GM13976 (cell line): ENCODE measurements at regions not wholly inside any gene's neighbourhood (a gene's known extent, or its start where the extent isn't known, plus 50 kb on each side); places are given as distances from the start of the nearest gene placed in this dataset.

Experiments used
- DNase-seq: peaks from one replicate; pipeline ENCODE4 v3.0.0; 2012; ENCODE audit warnings: low spot score
- in situ Hi-C: fragments of 300-500 bp; cut with MboI; formaldehyde crosslinking; loops from one replicate; pipeline ENCODE4 v1.12.0; 2022; ENCODE audit warnings: low sequenced_read_pairs, mixed read lengths, inconsistent platforms; ENCODE audit not compliant: unreplicated experiment
- TF ChIP-seq, protein P1 (sequence below): IDR thresholded peaks from 2 replicates; pipeline ENCODE4 v1.5.1; 2012; ENCODE audit warnings: borderline replicate concordance, mild to moderate bottlenecking; ENCODE audit not compliant: insufficient read depth; ENCODE audit errors: extremely low read depth, missing control alignments, control extremely low read depth

DNA sequence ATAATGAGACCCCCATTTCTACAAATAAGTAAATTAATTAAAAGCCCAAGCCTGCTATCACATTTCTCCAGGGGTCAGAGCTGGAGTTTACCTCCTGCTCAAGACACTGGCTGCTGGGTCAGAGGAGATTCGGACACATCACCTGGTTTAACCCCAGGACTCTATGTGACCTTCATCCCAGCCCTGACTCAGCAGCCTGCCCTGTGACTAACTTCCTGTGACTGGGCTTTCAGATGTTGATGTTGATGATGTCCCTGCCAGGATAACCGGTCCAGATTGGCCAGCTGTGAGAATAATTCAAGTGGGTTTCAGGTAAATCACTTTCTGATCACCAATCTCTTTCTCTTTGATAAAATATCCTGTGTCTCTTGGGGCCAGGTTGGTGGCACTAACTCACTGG lies 102.4 kb upstream of the MAML3 start:
- DNase-seq = no peak
- TF ChIP-seq, protein P1, sequence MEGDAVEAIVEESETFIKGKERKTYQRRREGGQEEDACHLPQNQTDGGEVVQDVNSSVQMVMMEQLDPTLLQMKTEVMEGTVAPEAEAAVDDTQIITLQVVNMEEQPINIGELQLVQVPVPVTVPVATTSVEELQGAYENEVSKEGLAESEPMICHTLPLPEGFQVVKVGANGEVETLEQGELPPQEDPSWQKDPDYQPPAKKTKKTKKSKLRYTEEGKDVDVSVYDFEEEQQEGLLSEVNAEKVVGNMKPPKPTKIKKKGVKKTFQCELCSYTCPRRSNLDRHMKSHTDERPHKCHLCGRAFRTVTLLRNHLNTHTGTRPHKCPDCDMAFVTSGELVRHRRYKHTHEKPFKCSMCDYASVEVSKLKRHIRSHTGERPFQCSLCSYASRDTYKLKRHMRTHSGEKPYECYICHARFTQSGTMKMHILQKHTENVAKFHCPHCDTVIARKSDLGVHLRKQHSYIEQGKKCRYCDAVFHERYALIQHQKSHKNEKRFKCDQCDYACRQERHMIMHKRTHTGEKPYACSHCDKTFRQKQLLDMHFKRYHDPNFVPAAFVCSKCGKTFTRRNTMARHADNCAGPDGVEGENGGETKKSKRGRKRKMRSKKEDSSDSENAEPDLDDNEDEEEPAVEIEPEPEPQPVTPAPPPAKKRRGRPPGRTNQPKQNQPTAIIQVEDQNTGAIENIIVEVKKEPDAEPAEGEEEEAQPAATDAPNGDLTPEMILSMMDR = no peak
- in situ Hi-C loops = loop anchor here (25.0 kb wide), 1 partner anchor 244 kb away; no protein-coding TSS in a partner anchor

DNA sequence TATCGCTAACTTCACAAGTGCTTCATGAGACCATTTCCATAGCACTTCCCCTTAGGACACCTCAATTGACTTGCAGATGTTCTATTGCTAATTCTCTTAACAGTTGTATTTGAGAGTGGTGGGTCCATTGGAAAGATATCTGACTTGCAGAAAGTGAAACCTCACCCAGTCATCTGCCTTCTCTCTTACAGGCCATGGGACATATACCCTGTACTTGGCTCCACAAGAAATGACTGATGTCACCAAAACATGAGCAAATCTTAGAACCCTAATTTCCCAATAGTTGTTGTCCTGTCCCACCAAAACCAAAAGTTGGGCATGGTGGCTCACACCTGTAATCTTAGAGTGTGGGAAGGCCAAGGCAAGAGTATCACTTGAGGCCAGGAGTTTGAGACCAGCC lies 101.9 kb upstream of the MAML3 start:
- in situ Hi-C loops = loop anchor here (25.0 kb wide), 1 partner anchor 244 kb away; no protein-coding TSS in a partner anchor

DNA sequence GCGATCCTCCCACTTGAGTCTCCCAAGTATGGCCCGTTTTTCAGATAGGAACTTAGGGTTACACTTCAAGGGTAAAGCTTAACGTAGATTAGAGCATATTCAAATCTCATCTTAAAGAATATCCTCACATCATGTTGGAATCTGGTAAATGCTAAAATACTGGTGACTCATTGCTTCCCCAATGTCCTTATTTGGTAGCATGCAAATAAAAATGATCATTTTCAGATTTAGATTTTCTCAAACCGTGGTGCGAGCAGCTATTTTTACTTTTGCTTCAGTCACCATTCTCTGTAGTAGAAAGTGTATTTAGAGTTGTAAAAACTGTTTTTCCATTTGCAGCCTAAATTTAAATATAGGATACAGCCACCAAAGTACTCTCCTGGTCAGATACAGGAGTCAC lies 101.5 kb upstream of the MAML3 start:
- DNase-seq = no peak

More for the DNA sequence above, 101.9 kb upstream of the MAML3 start:
- DNase-seq = no peak
- TF ChIP-seq, protein P1 = no peak

DNA sequence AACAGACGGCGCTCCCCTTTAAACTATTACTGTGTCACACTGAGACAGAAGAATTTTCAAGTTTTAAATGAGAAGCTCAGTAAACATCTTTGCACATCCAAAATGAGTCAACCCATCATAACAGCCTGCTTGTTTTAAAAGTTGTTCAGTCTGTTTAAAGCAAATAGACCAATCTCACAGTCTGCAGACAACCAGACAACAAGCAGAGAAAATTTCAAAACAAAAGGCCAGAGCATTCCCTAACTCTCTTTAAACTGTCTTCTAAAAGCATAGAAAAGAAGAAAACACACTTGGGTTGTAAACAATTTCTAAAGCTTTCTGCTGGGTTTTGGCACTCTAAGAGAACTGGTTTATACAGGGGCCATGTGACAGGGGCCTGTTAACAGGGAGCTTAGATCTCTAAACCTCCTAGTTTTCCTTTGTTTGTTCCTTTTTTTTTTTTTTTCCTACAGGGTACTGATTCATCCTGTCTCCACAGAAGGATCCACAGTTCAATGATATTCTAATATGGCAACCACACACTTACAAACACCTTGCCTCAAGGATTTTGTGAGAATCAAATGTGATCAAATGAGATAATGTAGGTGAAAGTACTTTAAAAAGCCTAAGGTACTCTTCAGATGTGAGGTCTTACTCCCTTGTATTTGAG lies 100.8 kb upstream of the MAML3 start:
- in situ Hi-C loops = loop anchor here (25.0 kb wide), 1 partner anchor 242 kb away; no protein-coding TSS in a partner anchor
- TF ChIP-seq, protein P1 = no peak

More for the DNA sequence above, 101.5 kb upstream of the MAML3 start:
- TF ChIP-seq, protein P1 = no peak
- in situ Hi-C loops = loop anchor here (25.0 kb wide), 1 partner anchor 243 kb away; no protein-coding TSS in a partner anchor

DNA sequence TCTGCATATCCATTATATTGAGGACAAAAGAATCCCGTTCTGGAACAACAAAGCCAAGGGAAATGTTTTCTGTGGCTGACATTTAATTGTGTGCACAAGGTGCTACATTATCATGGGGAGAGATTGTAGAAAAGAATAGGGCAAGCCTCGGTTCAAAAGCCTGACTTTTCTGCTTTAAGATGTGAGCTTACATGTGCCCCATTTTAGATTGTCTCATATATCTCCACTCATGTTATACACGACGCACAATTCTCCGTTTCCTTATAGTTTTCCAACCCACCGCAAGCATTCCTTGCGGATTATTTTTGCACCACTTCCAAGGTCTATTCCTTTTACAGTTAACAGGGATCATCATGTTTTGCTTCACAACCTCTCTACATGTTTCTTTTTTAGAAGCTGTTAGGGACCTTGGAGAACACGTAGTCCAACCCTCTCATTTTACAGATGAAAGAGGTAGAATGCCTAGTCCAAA lies 99.6 kb upstream of the MAML3 start:
- in situ Hi-C loops = loop anchor here (25.0 kb wide), 1 partner anchor 241 kb away; no protein-coding TSS in a partner anchor
- TF ChIP-seq, protein P1 = no peak
- DNase-seq = no peak

More for the DNA sequence above, 100.8 kb upstream of the MAML3 start:
- no peak for DNase-seq

DNA sequence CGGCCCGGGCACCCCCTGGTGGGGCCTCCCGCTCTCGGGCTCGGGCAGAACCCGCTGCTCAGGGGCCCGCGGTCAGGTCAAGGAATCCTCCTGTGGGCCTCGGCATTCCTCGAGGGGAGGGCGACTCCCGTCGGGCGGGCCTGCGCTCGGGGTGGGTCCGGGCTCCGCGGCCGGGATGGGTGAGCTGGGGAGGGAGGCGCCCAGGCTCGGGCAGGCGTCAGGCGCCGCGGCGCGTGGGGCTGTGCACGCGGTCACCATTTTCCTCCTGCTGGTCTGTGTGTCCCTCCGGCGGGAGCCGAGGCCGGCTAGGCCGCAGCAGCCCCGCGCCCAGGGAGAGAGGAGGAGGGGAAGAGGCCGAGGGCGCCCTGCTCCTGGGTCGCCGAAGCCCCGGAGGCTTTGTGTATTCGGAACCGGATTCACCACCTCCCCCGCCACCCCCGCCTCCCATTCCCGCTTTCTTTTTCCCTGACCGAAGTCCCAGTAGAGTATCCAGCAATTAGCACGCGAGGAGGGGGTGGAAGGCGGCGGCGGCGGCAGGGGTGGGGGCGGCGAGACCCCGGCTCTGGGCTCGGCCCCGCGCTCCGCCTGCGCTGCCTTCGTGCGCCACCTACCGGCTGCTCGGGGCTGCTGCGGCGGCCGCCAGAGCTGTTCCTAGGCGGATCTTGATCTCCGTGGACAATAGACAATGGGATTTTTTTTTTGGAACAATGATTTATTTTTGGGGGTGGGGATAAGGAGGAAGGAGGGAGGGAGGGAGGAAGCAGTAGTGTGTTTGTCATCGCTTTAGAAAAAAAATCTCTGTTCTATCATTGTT lies 99.0 kb upstream of the MAML3 start:
- DNase-seq = peak; percentile 73

More for the DNA sequence above, 99.0 kb upstream of the MAML3 start:
- TF ChIP-seq, protein P1 = peak; percentile 97
- in situ Hi-C loops = loop anchor here (25.0 kb wide), 1 partner anchor 241 kb away; no protein-coding TSS in a partner anchor
